SK-N-SH (cell line): ENCODE measurements at regions not wholly inside any gene's neighbourhood (a gene's known extent, or its start where the extent isn't known, plus 50 kb on each side); places are given as distances from the start of the nearest gene placed in this dataset.

Source experiments
- CTCF ChIA-PET: fragments of 300-600, 350-600 bp; formaldehyde crosslinking; extraction: SDS; loops from one replicate; lab custom pipeline; 2021; lab: Yijun Ruan, JAX
- POLR2A ChIA-PET: fragments of 350-600 bp; sonication (Branson Sonifier 250); formaldehyde crosslinking; extraction: SDS; loops from one replicate; lab custom pipeline; 2020; ENCODE audit warnings: antibody characterized with exemption, inconsistent platforms; lab: Yijun Ruan, JAX
- DNase-seq: peaks from one replicate; pipeline ENCODE4 v3.0.0; 2012
- H2AFZ ChIP-seq: fragments of 200-600 bp; sonication (generic); 2 replicates; pipeline ENCODE4 v1.8.1; 2016; ENCODE audit warnings: antibody characterized with exemption, mild to moderate bottlenecking, low read depth
- H3F3A ChIP-seq: fragments of 200-600 bp; sonication (generic); replicated peaks from 2 replicates; pipeline ENCODE3; 2016; ENCODE audit warnings: antibody characterized with exemption, mild to moderate bottlenecking; ENCODE audit not compliant: insufficient read depth
- H3K27ac ChIP-seq, 2 experiments: fragments of 200-500 bp in 1 of 2; fragments of 200-600 bp in 1 of 2; sonication (Bioruptor generic) in 1 of 2; sonication (generic), shearing (Covaris generic) in 1 of 2; 2 replicates each; pipeline versions ENCODE4 v1.5.1 to v1.6.1; 2014 to 2016; ENCODE audit warnings: low read depth in 2 of 2, inconsistent platforms in 1 of 2, low read length in 1 of 2, mild to moderate bottlenecking in 1 of 2, mixed read lengths in 1 of 2
- H3K27me3 ChIP-seq: fragments of 200-600 bp; sonication (generic), shearing (Covaris generic); 2 replicates; pipeline ENCODE4 v1.6.1; 2016; ENCODE audit warnings: mixed run types; ENCODE audit not compliant: insufficient read depth
- H3K36me3 ChIP-seq, 2 experiments: fragments of 200-500 bp in 1 of 2; fragments of 200-600 bp in 1 of 2; sonication (Bioruptor generic) in 1 of 2; sonication (generic) in 1 of 2; replicated peaks in 1 of 2; 2 replicates each; pipeline versions ENCODE3 to v1.5.1; 2014 to 2016; ENCODE audit warnings: low read length in 1 of 2, mild to moderate bottlenecking in 1 of 2; ENCODE audit not compliant: insufficient read depth in 2 of 2, control insufficient read depth in 1 of 2
- H3K4me1 ChIP-seq, 2 experiments: fragments of 200-500 bp in 1 of 2; fragments of 200-600 bp in 1 of 2; sonication (Bioruptor generic) in 1 of 2; sonication (generic), shearing (Covaris generic) in 1 of 2; 2 replicates each; pipeline versions ENCODE4 v1.5.1 to v1.6.1; 2014 to 2016; ENCODE audit warnings: low read depth in 1 of 2, low read length in 1 of 2, mixed run types in 1 of 2; ENCODE audit not compliant: insufficient read depth in 2 of 2, control insufficient read depth in 1 of 2
- H3K4me2 ChIP-seq: fragments of 200-600 bp; sonication (generic), shearing (Covaris generic); 2 replicates; pipeline ENCODE4 v1.6.1; 2017; ENCODE audit warnings: mixed run types
- H3K4me3 ChIP-seq, 2 experiments: fragments of 200-500 bp in 1 of 2; fragments of 200-600 bp in 1 of 2; sonication (Bioruptor generic) in 1 of 2; sonication (generic), shearing (Covaris generic) in 1 of 2; 2 replicates each; pipeline versions ENCODE4 v1.5.1 to v1.8.1; 2014 to 2016; ENCODE audit warnings: low read depth in 2 of 2, inconsistent platforms in 1 of 2, low read length in 1 of 2, mild to moderate bottlenecking in 1 of 2, mixed read lengths in 1 of 2, moderate library complexity in 1 of 2
- H3K79me2 ChIP-seq: fragments of 200-600 bp; sonication (generic); 2 replicates; pipeline ENCODE4 v1.8.1; 2017; ENCODE audit warnings: mild to moderate bottlenecking; ENCODE audit not compliant: insufficient read depth
- H3K9ac ChIP-seq: fragments of 200-600 bp; sonication (generic); 2 replicates; pipeline ENCODE4 v1.6.1; 2017; ENCODE audit warnings: mixed run types
- H3K9me2 ChIP-seq: fragments of 200-600 bp; sonication (generic); 2 replicates; pipeline ENCODE4 v1.6.1; 2017; ENCODE audit warnings: mixed run types
- H3K9me3 ChIP-seq: fragments of 200-600 bp; sonication (generic); 2 replicates; pipeline ENCODE4 v1.6.1; 2017; ENCODE audit warnings: mixed run types, mild to moderate bottlenecking, moderate library complexity
- H4K20me1 ChIP-seq: fragments of 200-600 bp; sonication (generic); 2 replicates; pipeline ENCODE4 v1.6.1; 2017; ENCODE audit warnings: mild to moderate bottlenecking, mixed run types; ENCODE audit not compliant: insufficient read depth
- FOSL2 ChIP-seq: IDR thresholded peaks from 2 replicates; pipeline ENCODE4 v1.4.0; 2012; ENCODE audit warnings: low read depth, mild to moderate bottlenecking, moderate library complexity, borderline replicate concordance
- FOXJ3 ChIP-seq: sonication (generic); formaldehyde crosslinking; IDR thresholded peaks from 2 replicates; pipeline ENCODE4 v1.5.1; 2020; ENCODE audit warnings: mild to moderate bottlenecking, missing genetic modification reagents
- FOXM1 ChIP-seq: IDR thresholded peaks from 2 replicates; pipeline ENCODE4 v1.4.0; 2012; ENCODE audit warnings: low read depth, mild to moderate bottlenecking
- GABPA ChIP-seq: IDR thresholded peaks from 2 replicates; pipeline ENCODE4 v1.4.0; 2012; ENCODE audit warnings: low read depth, mild to moderate bottlenecking
- JUND ChIP-seq: IDR thresholded peaks from 2 replicates; pipeline ENCODE4 v1.4.0; 2012
- POLR2AphosphoS5 ChIP-seq: IDR thresholded peaks from 2 replicates; pipeline ENCODE4 v1.6.1; 2012; ENCODE audit warnings: low read depth, low read length
- RCOR1 ChIP-seq: fragments of 150-350 bp; IDR thresholded peaks from 2 replicates; pipeline ENCODE4 v1.6.1; 2017; ENCODE audit warnings: antibody characterized with exemption, low read length
- RXRA ChIP-seq: IDR thresholded peaks from 2 replicates; pipeline ENCODE4 v1.4.0; 2012; ENCODE audit warnings: low read depth, mild to moderate bottlenecking, borderline replicate concordance
- TEAD4 ChIP-seq: IDR thresholded peaks from 2 replicates; pipeline ENCODE4 v1.4.0; 2012; ENCODE audit warnings: mild to moderate bottlenecking, borderline replicate concordance; ENCODE audit not compliant: insufficient read depth
- WGBS: methylation state at CpG from one replicate; pipeline ENCODE4 v1.1.6; 2017; ENCODE audit warnings: low lambda C conversion rate; 5-methylcytosine and 5-hydroxymethylcytosine counted together
- TF ChIP-seq, protein P1 (sequence below): IDR thresholded peaks from 2 replicates; pipeline ENCODE4 v1.4.0; 2012; ENCODE audit warnings: low read depth
- TF ChIP-seq, protein P2 (sequence below): IDR thresholded peaks from 2 replicates; pipeline ENCODE4 v1.6.1; 2012; ENCODE audit warnings: mild to moderate bottlenecking, low read depth, low read length, moderate library complexity

DNA sequence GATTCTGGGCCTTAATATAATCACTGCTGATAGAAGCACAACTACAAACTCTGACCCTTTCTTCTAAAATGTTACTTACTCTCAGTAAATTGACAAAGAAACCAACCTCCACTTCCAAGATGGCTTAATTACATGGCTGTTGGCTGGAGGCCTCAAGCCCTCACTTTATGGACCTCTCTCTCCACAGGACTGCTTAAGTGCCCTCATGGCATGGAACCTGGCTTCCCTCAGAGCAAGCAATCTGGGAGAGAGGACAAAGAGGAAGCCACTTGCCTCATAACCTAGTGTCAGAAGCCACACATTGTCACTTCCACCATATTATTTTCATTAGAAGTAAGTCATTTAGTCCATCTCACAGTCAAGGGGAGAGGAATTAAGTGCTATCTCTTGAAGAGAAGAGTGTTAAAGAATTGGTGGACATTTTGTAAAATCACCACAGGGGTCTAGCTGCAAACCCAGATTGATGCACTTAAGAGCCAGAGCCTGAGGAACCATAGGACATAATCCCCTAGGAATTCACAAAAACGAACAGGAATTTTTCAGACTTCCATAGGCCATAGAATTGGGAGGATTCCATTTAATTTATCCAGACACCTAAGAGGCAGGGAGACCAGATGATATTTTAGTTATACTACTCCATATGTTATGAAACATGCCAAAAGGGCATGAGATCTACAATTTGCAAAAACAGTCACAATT is 97.5 kb upstream of the TNFSF4 start (continued):
- TF ChIP-seq GABPA (no peak), RCOR1 (no peak)
- TF ChIP-seq, protein P1, sequence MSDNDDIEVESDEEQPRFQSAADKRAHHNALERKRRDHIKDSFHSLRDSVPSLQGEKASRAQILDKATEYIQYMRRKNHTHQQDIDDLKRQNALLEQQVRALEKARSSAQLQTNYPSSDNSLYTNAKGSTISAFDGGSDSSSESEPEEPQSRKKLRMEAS = no peak

DNA sequence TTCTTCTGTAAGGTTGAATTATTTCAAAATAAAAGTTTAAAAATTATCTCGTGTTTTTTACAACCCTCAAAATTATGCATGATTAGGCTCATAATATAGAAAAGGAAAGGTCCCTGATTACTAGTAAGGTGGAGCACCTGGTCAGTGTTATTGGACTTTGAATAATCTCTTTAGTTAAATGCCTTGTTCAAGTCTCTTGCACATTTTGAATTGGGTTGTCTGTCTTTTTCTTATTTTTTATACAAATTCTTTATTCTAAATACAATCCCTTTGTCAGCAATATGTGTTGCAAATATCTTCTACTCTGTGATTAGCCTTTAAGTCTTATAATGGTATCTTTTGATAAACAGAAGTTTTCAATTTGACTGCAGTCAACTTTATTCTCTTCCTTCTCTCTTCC is 100.7 kb upstream of the TNFSF4 start:
- Histone ChIP-seq H3K79me2 (no peaks in the 10 kb centered on the region), H3K9me2 (no peaks in the 10 kb centered on the region), H3F3A (no peaks in the 10 kb centered on the region), H3K27ac (no peak overlapping the region), H3K4me1 (no peaks in the 10 kb centered on the region; a peak in 1 of 4 replicates), H3K27me3 (no peaks in the 10 kb centered on the region), H3K36me3 (no peaks in the 10 kb centered on the region), H2AFZ (no peak overlapping the region), H3K4me3 (no peak overlapping the region), H3K4me2 (no peak overlapping the region), H4K20me1 (no peaks in the 10 kb centered on the region), H3K9ac (no peak overlapping the region), H3K9me3 (peaks cover 8% of the 10 kb centered on the region; the same call in 1 of the 2 replicates)
- TF ChIP-seq JUND = no peak
- no peak for TF ChIP-seq FOSL2
- no peak for TF ChIP-seq POLR2AphosphoS5
- TF ChIP-seq RXRA = no peak
- TF ChIP-seq FOXM1 = no peak
- no peak for DNase-seq
- POLR2A ChIA-PET = no interaction called here
- whole genome bisulfite sequencing = 8% methylated on average over 1 of the region's 1 CpG
- CTCF ChIA-PET = no interaction called here

DNA sequence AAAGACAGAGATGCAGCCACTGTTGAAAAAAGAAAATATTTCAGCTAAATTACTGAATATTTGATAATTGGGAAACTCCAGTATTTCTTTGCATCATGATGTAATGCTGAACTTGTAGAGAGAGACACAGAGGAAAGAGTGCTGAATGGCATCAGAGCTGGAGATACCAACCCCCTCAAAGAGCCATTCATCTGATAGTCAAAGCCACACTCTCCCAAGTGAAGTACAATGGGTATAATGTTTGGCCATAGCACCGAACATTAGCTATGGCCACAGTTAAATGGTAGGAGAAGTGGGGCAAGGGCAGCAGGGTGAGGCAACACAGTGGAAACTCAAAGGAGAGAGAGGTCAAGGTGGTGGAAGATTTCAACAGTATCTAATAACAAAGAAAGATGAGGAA is 107.5 kb upstream of the TNFSF4 start:
- no peaks in the 10 kb centered on the region for H3K4me1 ChIP-seq
- no peak overlapping the region for H3K4me2 ChIP-seq
- no peaks in the 10 kb centered on the region for H3K79me2 ChIP-seq
- no peak overlapping the region for H2AFZ ChIP-seq
- DNase-seq = no peak
- no peak overlapping the region for H3K9ac ChIP-seq
- TF ChIP-seq TEAD4 = no peak
- TF ChIP-seq, protein P2, sequence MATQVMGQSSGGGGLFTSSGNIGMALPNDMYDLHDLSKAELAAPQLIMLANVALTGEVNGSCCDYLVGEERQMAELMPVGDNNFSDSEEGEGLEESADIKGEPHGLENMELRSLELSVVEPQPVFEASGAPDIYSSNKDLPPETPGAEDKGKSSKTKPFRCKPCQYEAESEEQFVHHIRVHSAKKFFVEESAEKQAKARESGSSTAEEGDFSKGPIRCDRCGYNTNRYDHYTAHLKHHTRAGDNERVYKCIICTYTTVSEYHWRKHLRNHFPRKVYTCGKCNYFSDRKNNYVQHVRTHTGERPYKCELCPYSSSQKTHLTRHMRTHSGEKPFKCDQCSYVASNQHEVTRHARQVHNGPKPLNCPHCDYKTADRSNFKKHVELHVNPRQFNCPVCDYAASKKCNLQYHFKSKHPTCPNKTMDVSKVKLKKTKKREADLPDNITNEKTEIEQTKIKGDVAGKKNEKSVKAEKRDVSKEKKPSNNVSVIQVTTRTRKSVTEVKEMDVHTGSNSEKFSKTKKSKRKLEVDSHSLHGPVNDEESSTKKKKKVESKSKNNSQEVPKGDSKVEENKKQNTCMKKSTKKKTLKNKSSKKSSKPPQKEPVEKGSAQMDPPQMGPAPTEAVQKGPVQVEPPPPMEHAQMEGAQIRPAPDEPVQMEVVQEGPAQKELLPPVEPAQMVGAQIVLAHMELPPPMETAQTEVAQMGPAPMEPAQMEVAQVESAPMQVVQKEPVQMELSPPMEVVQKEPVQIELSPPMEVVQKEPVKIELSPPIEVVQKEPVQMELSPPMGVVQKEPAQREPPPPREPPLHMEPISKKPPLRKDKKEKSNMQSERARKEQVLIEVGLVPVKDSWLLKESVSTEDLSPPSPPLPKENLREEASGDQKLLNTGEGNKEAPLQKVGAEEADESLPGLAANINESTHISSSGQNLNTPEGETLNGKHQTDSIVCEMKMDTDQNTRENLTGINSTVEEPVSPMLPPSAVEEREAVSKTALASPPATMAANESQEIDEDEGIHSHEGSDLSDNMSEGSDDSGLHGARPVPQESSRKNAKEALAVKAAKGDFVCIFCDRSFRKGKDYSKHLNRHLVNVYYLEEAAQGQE = no peak
- TF ChIP-seq FOXJ3 = no peak
- TF ChIP-seq, all 33 proteins: peak for 0
- ChIA-PET POLR2A (no interaction called here), CTCF (interaction anchor here (1.4 kb wide), 1 partner anchor 59 kb away, joined by 4 read pairs; no protein-coding TSS in a partner anchor)
- Histone ChIP-seq H3K27me3 (no peaks in the 10 kb centered on the region), H3K9me2 (no peaks in the 10 kb centered on the region), H3K36me3 (no peaks in the 10 kb centered on the region), H4K20me1 (no peaks in the 10 kb centered on the region), H3K9me3 (peaks cover 5% of the 10 kb centered on the region; the same call in 1 of the 2 replicates), H3K27ac (no peak overlapping the region), H3F3A (no peaks in the 10 kb centered on the region), H3K4me3 (no peak overlapping the region)
- WGBS = 76% methylated on average over 1 of the region's 1 CpG
